ENCODE measurements at regions not wholly inside any gene's neighbourhood (a gene's known extent, or its start where the extent isn't known, plus 50 kb on each side); places are given as distances from the start of the nearest gene placed in this dataset.

- ChIA-PET POLR2A (ENCODE audit: low non-redundant PET) (no interaction called here), CTCF (no interaction called here)
- Histone ChIP-seq H3K27me3 (replicated peaks; ENCODE audit: insufficient read depth, low read depth, low read length, poor library complexity) (no peaks in the 10 kb centered on the region), H3K9me3 (ENCODE audit: low read depth, low read length, poor library complexity, severe bottlenecking) (no peaks in the 10 kb centered on the region), H3K27ac (ENCODE audit: low read depth, low read length, poor library complexity, severe bottlenecking) (no peak overlapping the region), H3K4me1 (ENCODE audit: insufficient read depth, low read length, poor library complexity, severe bottlenecking) (no peaks in the 10 kb centered on the region), H3K36me3 (ENCODE audit: insufficient read depth, low read length, poor library complexity, severe bottlenecking) (no peaks in the 10 kb centered on the region), H3K4me3 (ENCODE audit: low read depth, low read length, poor library complexity, severe bottlenecking) (no peak overlapping the region)
- intact Hi-C loops (cut with micrococcal nuclease; ENCODE audit: unreplicated experiment) = no loop called here
- no peak for TF ChIP-seq EZH2 (IDR thresholded peaks at IDR 0.05; ENCODE audit: borderline replicate concordance, low read depth, low read length, poor library complexity, severe bottlenecking)
- TF ChIP-seq CTCF (conservative IDR thresholded peaks at IDR 0.05; ENCODE audit: low read depth, low read length) = no peak
- DNase-seq (ENCODE audit: low spot score) = no peak
- no TSS peak for BruUV-seq (replicated peaks)
Measured at GRCh38 chr9:92196909-92197308, 81.7 kb upstream of the SPTLC1 start.

- no peak for TF ChIP-seq CTCF (conservative IDR thresholded peaks at IDR 0.05; ENCODE audit: low read depth, low read length)
- H3K4me3 ChIP-seq (ENCODE audit: low read depth, low read length, poor library complexity, severe bottlenecking) = no peak overlapping the region
- POLR2A ChIA-PET (ENCODE audit: low non-redundant PET) = no interaction called here
- no peak for DNase-seq (ENCODE audit: low spot score)
- H3K36me3 ChIP-seq (ENCODE audit: insufficient read depth, low read length, poor library complexity, severe bottlenecking) = no peaks in the 10 kb centered on the region
- H3K27me3 ChIP-seq (replicated peaks; ENCODE audit: insufficient read depth, low read depth, low read length, poor library complexity) = no peaks in the 10 kb centered on the region
- CTCF ChIA-PET = no interaction called here
- no peaks in the 10 kb centered on the region for H3K9me3 ChIP-seq (ENCODE audit: low read depth, low read length, poor library complexity, severe bottlenecking)
- H3K4me1 ChIP-seq (ENCODE audit: insufficient read depth, low read length, poor library complexity, severe bottlenecking) = no peaks in the 10 kb centered on the region
- intact Hi-C loops (cut with micrococcal nuclease; ENCODE audit: unreplicated experiment) = no loop called here
- no TSS peak for BruUV-seq (replicated peaks)
- no peak overlapping the region for H3K27ac ChIP-seq (ENCODE audit: low read depth, low read length, poor library complexity, severe bottlenecking)
Measured at GRCh38 chr9:92196400-92196799, 81.2 kb upstream of the SPTLC1 start.

GRCh38 chr9:92191801-92192200 is 76.6 kb upstream of the SPTLC1 start:
- Histone ChIP-seq H3K27ac (ENCODE audit: low read depth, low read length, poor library complexity, severe bottlenecking) (no peak overlapping the region), H3K36me3 (ENCODE audit: insufficient read depth, low read length, poor library complexity, severe bottlenecking) (no peaks in the 10 kb centered on the region), H3K4me3 (ENCODE audit: low read depth, low read length, poor library complexity, severe bottlenecking) (no peak overlapping the region), H3K27me3 (replicated peaks; ENCODE audit: insufficient read depth, low read depth, low read length, poor library complexity) (no peaks in the 10 kb centered on the region), H3K9me3 (ENCODE audit: low read depth, low read length, poor library complexity, severe bottlenecking) (no peaks in the 10 kb centered on the region), H3K4me1 (ENCODE audit: insufficient read depth, low read length, poor library complexity, severe bottlenecking) (no peaks in the 10 kb centered on the region)
- no TSS peak for BruUV-seq (replicated peaks)
- ChIA-PET CTCF (no interaction called here), POLR2A (ENCODE audit: low non-redundant PET) (no interaction called here)
- intact Hi-C loops (cut with micrococcal nuclease; ENCODE audit: unreplicated experiment) = no loop called here
- DNase-seq (ENCODE audit: low spot score) = no peak
- TF ChIP-seq EZH2 (IDR thresholded peaks at IDR 0.05; ENCODE audit: borderline replicate concordance, low read depth, low read length, poor library complexity, severe bottlenecking) (no peak), CTCF (conservative IDR thresholded peaks at IDR 0.05; ENCODE audit: low read depth, low read length) (no peak)

GRCh38 chr9:92190536-92190790 is 75.2 kb upstream of the SPTLC1 start:
- no TSS peak for BruUV-seq (replicated peaks)
- ChIA-PET CTCF (no interaction called here), POLR2A (ENCODE audit: low non-redundant PET) (no interaction called here)
- H3K4me3 ChIP-seq (ENCODE audit: low read depth, low read length, poor library complexity, severe bottlenecking) = no peak overlapping the region
- H3K4me1 ChIP-seq (ENCODE audit: insufficient read depth, low read length, poor library complexity, severe bottlenecking) = no peaks in the 10 kb centered on the region
- no peaks in the 10 kb centered on the region for H3K36me3 ChIP-seq (ENCODE audit: insufficient read depth, low read length, poor library complexity, severe bottlenecking)
- DNase-seq (ENCODE audit: low spot score) = no peak
- intact Hi-C loops (cut with micrococcal nuclease; ENCODE audit: unreplicated experiment) = no loop called here
- no peaks in the 10 kb centered on the region for H3K9me3 ChIP-seq (ENCODE audit: low read depth, low read length, poor library complexity, severe bottlenecking)
- no peak for TF ChIP-seq CTCF (conservative IDR thresholded peaks at IDR 0.05; ENCODE audit: low read depth, low read length)
- TF ChIP-seq EZH2 (IDR thresholded peaks at IDR 0.05; ENCODE audit: borderline replicate concordance, low read depth, low read length, poor library complexity, severe bottlenecking) = no peak
- H3K27me3 ChIP-seq (replicated peaks; ENCODE audit: insufficient read depth, low read depth, low read length, poor library complexity) = no peaks in the 10 kb centered on the region
- H3K27ac ChIP-seq (ENCODE audit: low read depth, low read length, poor library complexity, severe bottlenecking) = no peak overlapping the region

Data from A673 (cell line).